ENCODE measurements at regions not wholly inside any gene's neighbourhood (a gene's known extent, or its start where the extent isn't known, plus 50 kb on each side); places are given as distances from the start of the nearest gene placed in this dataset.

GRCh38 chr4:17058916-17059741 is 160.7 kb upstream of the LDB2 start:
- no peak for TF ChIP-seq CTCF (IDR thresholded peaks at IDR 0.05; ENCODE audit: insufficient read depth, low read length, poor library complexity, severe bottlenecking)
- Histone ChIP-seq H3K27me3 (replicated peaks; ENCODE audit: control insufficient read depth, insufficient read depth, low read length) (no peaks in the 10 kb centered on the region), H3K4me3 (replicated peaks; ENCODE audit: low read depth, low read length) (no peak overlapping the region), H3K36me3 (ENCODE audit: control insufficient read depth, insufficient read depth, low read length) (no peaks in the 10 kb centered on the region)
- no peak for DNase-seq (ENCODE audit: extremely low read depth, insufficient read length)

- no peak overlapping the region for H3K4me3 ChIP-seq (replicated peaks; ENCODE audit: low read depth, low read length)
- H3K36me3 ChIP-seq (ENCODE audit: control insufficient read depth, insufficient read depth, low read length), result no peaks in the 10 kb centered on the region
- TF ChIP-seq CTCF (IDR thresholded peaks at IDR 0.05; ENCODE audit: insufficient read depth, low read length, poor library complexity, severe bottlenecking), result no peak
- DNase-seq (ENCODE audit: extremely low read depth, insufficient read length), result no peak
- H3K27me3 ChIP-seq (replicated peaks; ENCODE audit: control insufficient read depth, insufficient read depth, low read length), result no peaks in the 10 kb centered on the region
Measured at GRCh38 chr4:17058536-17058915, 160.1 kb upstream of the LDB2 start.

- Histone ChIP-seq H3K36me3 (ENCODE audit: control insufficient read depth, insufficient read depth, low read length) (no peaks in the 10 kb centered on the region), H3K4me3 (replicated peaks; ENCODE audit: low read depth, low read length) (no peak overlapping the region), H3K27me3 (replicated peaks; ENCODE audit: control insufficient read depth, insufficient read depth, low read length) (no peaks in the 10 kb centered on the region)
- no peak for DNase-seq (ENCODE audit: extremely low read depth, insufficient read length)
- no peak for TF ChIP-seq CTCF (IDR thresholded peaks at IDR 0.05; ENCODE audit: insufficient read depth, low read length, poor library complexity, severe bottlenecking)
Measured at GRCh38 chr4:17057035-17057434, 158.6 kb upstream of the LDB2 start.

GRCh38 chr4:17055788-17056187 is 157.3 kb upstream of the LDB2 start:
- H3K4me3 ChIP-seq (replicated peaks; ENCODE audit: low read depth, low read length), result no peak overlapping the region
- no peak for TF ChIP-seq CTCF (IDR thresholded peaks at IDR 0.05; ENCODE audit: insufficient read depth, low read length, poor library complexity, severe bottlenecking)
- H3K36me3 ChIP-seq (ENCODE audit: control insufficient read depth, insufficient read depth, low read length), result no peaks in the 10 kb centered on the region
- no peaks in the 10 kb centered on the region for H3K27me3 ChIP-seq (replicated peaks; ENCODE audit: control insufficient read depth, insufficient read depth, low read length)
- DNase-seq (ENCODE audit: extremely low read depth, insufficient read length), result no peak

GRCh38 chr4:17045866-17046265 is 147.4 kb upstream of the LDB2 start:
- H3K4me3 ChIP-seq (replicated peaks; ENCODE audit: low read depth, low read length), result no peak overlapping the region
- TF ChIP-seq CTCF (IDR thresholded peaks at IDR 0.05; ENCODE audit: insufficient read depth, low read length, poor library complexity, severe bottlenecking), result no peak
- no peak for DNase-seq (ENCODE audit: extremely low read depth, insufficient read length)
- no peaks in the 10 kb centered on the region for H3K27me3 ChIP-seq (replicated peaks; ENCODE audit: control insufficient read depth, insufficient read depth, low read length)
- H3K36me3 ChIP-seq (ENCODE audit: control insufficient read depth, insufficient read depth, low read length), result no peaks in the 10 kb centered on the region
